ENCODE measurements at regions not wholly inside any gene's neighbourhood (a gene's known extent, or its start where the extent isn't known, plus 50 kb on each side); places are given as distances from the start of the nearest gene placed in this dataset.
"Not testable (repeated sequence)": the region's sequence is repeated elsewhere in the genome, so short reads cannot be mapped to it uniquely, and the experiment has no call there.

- DNase-seq (ENCODE audit: low spot score), result no peak
- H3K4me1 ChIP-seq (replicated peaks), result no peaks in the 10 kb centered on the region
- no peak overlapping the region for H3K27ac ChIP-seq
- H3K36me3 ChIP-seq, result no peaks in the 10 kb centered on the region
- H3K9me3 ChIP-seq, result no peaks in the 10 kb centered on the region
- intact Hi-C loops (cut with DNase I), result no loop called here
- 45% methylated on average over 3 of the region's 3 CpGs for WGBS
- H3K4me3 ChIP-seq, result no peak overlapping the region
- H3K27me3 ChIP-seq (replicated peaks; ENCODE audit: insufficient read depth), result no peaks in the 10 kb centered on the region
- TF ChIP-seq CTCF (IDR thresholded peaks at IDR 0.05) (no peak), POLR2A (IDR thresholded peaks at IDR 0.05) (no peak), POLR2AphosphoS5 (IDR thresholded peaks at IDR 0.05) (no peak)
Measured at GRCh38 chr4:79739912-79740311, 331.9 kb upstream of the GK2 start.

GRCh38 chr4:79723507-79723906, 315.5 kb upstream of the GK2 start:
- Histone ChIP-seq H3K9me3 (no peaks in the 10 kb centered on the region), H3K36me3 (no peaks in the 10 kb centered on the region), H3K27me3 (replicated peaks; ENCODE audit: insufficient read depth) (no peaks in the 10 kb centered on the region), H3K27ac (no peak overlapping the region), H3K4me1 (replicated peaks) (no peaks in the 10 kb centered on the region), H3K4me3 (no peak overlapping the region)
- TF ChIP-seq CTCF (IDR thresholded peaks at IDR 0.05), result no peak
- TF ChIP-seq POLR2AphosphoS5 (IDR thresholded peaks at IDR 0.05), result no peak
- TF ChIP-seq POLR2A (IDR thresholded peaks at IDR 0.05), result no peak
- DNase-seq (ENCODE audit: low spot score), result no peak
- intact Hi-C loops (cut with DNase I), result no loop called here
- WGBS, result 83% methylated on average over 15 of the region's 15 CpGs

- DNase-seq (ENCODE audit: low spot score), result no peak
- no peaks in the 10 kb centered on the region for H3K27me3 ChIP-seq (replicated peaks; ENCODE audit: insufficient read depth)
- H3K4me3 ChIP-seq, result no peak overlapping the region
- H3K4me1 ChIP-seq (replicated peaks), result no peaks in the 10 kb centered on the region
- no peaks in the 10 kb centered on the region for H3K9me3 ChIP-seq
- H3K36me3 ChIP-seq, result no peaks in the 10 kb centered on the region
- TF ChIP-seq POLR2A (IDR thresholded peaks at IDR 0.05), result no peak
- TF ChIP-seq CTCF (IDR thresholded peaks at IDR 0.05), result no peak
- no peak for TF ChIP-seq POLR2AphosphoS5 (IDR thresholded peaks at IDR 0.05)
- intact Hi-C loops (cut with DNase I), result no loop called here
- no peak overlapping the region for H3K27ac ChIP-seq
Measured at GRCh38 chr4:79700356-79700755, 292.3 kb upstream of the GK2 start.

- TF ChIP-seq POLR2AphosphoS5 (IDR thresholded peaks at IDR 0.05) (no peak), POLR2A (IDR thresholded peaks at IDR 0.05) (no peak), CTCF (IDR thresholded peaks at IDR 0.05) (no peak)
- DNase-seq (ENCODE audit: low spot score), result no peak
- no peaks in the 10 kb centered on the region for H3K9me3 ChIP-seq
- no peak overlapping the region for H3K27ac ChIP-seq
- no peak overlapping the region for H3K4me3 ChIP-seq
- intact Hi-C loops (cut with DNase I), result no loop called here
- no peaks in the 10 kb centered on the region for H3K4me1 ChIP-seq (replicated peaks)
- WGBS, result 91% methylated on average over 4 of the region's 4 CpGs
- H3K27me3 ChIP-seq (replicated peaks; ENCODE audit: insufficient read depth), result no peaks in the 10 kb centered on the region
- H3K36me3 ChIP-seq, result no peaks in the 10 kb centered on the region
Measured at GRCh38 chr4:79697444-79697843, 289.4 kb upstream of the GK2 start.

GRCh38 chr4:79696534-79696933, 288.5 kb upstream of the GK2 start:
- H3K27ac ChIP-seq; H3K9me3 ChIP-seq; H3K4me1 ChIP-seq (replicated peaks); H3K27me3 ChIP-seq (replicated peaks; ENCODE audit: insufficient read depth); intact Hi-C loops (cut with DNase I); H3K36me3 ChIP-seq; H3K4me3 ChIP-seq; DNase-seq (ENCODE audit: low spot score): not testable (repeated sequence)
- WGBS, result 79% methylated on average over 3 of the region's 3 CpGs
